ENCODE measurements at regions not wholly inside any gene's neighbourhood (a gene's known extent, or its start where the extent isn't known, plus 50 kb on each side); places are given as distances from the start of the nearest gene placed in this dataset.
"Not testable (repeated sequence)": the region's sequence is repeated elsewhere in the genome, so short reads cannot be mapped to it uniquely, and the experiment has no call there.

DNA sequence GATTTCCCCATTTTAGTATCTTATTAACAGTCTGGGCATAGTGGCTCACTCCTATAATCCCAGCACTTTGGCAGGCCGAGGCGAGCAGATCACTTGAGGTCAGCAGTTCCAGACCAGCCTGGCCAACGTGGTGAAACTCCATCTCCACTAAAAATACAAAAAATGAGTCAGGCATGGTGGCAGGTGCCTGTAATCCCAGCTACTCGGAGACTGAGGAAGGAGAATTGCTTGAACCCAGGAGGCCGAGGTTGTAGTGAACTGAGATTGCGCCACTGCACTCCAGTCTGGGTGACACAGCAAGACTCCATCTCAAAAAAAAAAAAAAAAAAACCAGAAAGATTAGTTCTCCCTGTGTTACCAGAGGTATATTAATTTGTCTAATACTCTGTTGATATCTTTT lies 52.3 kb upstream of the NSUN7 start:
- TF ChIP-seq POLR2A (IDR thresholded peaks at IDR 0.05): not testable (repeated sequence)
- TF ChIP-seq, protein P1, sequence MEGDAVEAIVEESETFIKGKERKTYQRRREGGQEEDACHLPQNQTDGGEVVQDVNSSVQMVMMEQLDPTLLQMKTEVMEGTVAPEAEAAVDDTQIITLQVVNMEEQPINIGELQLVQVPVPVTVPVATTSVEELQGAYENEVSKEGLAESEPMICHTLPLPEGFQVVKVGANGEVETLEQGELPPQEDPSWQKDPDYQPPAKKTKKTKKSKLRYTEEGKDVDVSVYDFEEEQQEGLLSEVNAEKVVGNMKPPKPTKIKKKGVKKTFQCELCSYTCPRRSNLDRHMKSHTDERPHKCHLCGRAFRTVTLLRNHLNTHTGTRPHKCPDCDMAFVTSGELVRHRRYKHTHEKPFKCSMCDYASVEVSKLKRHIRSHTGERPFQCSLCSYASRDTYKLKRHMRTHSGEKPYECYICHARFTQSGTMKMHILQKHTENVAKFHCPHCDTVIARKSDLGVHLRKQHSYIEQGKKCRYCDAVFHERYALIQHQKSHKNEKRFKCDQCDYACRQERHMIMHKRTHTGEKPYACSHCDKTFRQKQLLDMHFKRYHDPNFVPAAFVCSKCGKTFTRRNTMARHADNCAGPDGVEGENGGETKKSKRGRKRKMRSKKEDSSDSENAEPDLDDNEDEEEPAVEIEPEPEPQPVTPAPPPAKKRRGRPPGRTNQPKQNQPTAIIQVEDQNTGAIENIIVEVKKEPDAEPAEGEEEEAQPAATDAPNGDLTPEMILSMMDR (IDR thresholded peaks at IDR 0.05): not testable (repeated sequence)
